C4-2B (cell line): ENCODE measurements at regions not wholly inside any gene's neighbourhood (a gene's known extent, or its start where the extent isn't known, plus 50 kb on each side); places are given as distances from the start of the nearest gene placed in this dataset.
"Not testable (repeated sequence)": the region's sequence is repeated elsewhere in the genome, so short reads cannot be mapped to it uniquely, and the experiment has no call there.

ENCODE experiments used
- CTCF ChIP-seq: fragments of 450-650 bp; conservative IDR thresholded peaks from 2 replicates; pipeline ENCODE4 v1.5.1; 2017; ENCODE audit warnings: mild to moderate bottlenecking
- ZFX ChIP-seq: fragments of 450-650 bp; IDR thresholded peaks from 2 replicates; pipeline ENCODE4 v1.6.1; 2017

- TF ChIP-seq ZFX, CTCF: not testable (repeated sequence)
Measured at GRCh38 chr7:65062566-65062965, 56.1 kb upstream of the ERV3-1 start.
